Dermis microvascular lymphatic vessel endothelial cell (primary cell): ENCODE measurements at regions not wholly inside any gene's neighbourhood (a gene's known extent, or its start where the extent isn't known, plus 50 kb on each side); places are given as distances from the start of the nearest gene placed in this dataset.
"Not testable (repeated sequence)": the region's sequence is repeated elsewhere in the genome, so short reads cannot be mapped to it uniquely, and the experiment has no call there.

ENCODE experiments used
- DNase-seq, 2 donors: peaks; one replicate each; pipeline versions ENCODE4 v3.0.0 to v3.0.0-alpha.2; 2010; ENCODE audit warnings: low read depth in 2 of 2

DNA sequence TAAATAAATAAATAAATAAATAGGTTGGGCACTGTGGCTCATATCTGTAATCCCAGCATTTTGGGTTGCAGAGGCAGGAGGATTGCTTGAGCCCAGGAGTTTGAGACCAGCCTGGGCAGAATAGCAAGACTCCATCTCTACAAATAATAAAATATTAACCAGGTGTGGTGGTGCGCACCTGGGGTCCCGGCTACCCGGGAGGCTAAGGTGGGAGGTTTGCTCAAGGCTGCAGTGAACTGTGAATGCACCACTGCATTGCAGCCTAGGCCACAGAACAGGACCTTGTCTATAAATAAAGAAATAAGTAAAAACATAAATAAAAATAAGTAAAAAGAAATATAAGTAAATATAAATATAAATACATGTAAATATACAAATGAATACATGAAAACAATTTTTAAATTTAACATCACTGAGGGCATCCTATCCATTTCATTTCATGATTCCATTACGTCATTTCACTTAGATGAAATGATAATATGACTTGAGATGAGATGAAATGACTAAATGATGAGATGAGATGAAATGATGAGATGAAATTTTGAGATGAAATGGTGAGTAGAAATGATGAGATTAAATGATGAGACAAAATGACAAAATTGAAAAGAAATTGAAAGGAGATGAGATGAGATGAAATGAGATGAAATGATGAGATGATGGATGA lies 233.4 kb downstream of the GOLGA6L6 start:
- not testable (repeated sequence) for DNase-seq

DNA sequence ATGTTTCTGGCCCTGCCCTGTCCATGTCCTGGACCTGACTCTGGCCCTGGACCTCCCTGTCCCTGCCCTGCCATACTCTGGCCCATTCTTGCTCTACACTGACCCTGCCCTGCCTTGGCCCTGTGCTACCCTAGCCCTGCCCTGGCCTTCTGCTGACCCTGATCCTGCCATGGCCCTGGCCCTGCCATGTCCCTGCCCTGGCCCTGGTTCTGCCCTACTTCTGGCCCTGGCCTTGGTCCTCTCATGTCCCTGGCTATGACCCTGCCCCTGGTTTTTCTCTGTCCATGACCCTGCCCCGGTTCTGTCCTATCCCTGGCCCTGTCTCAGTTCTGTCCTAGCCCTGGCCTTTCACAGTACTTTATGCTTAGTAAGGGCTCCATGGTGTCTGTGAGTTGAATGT lies 234.5 kb downstream of the GOLGA6L6 start:
- not testable (repeated sequence) for DNase-seq

DNA sequence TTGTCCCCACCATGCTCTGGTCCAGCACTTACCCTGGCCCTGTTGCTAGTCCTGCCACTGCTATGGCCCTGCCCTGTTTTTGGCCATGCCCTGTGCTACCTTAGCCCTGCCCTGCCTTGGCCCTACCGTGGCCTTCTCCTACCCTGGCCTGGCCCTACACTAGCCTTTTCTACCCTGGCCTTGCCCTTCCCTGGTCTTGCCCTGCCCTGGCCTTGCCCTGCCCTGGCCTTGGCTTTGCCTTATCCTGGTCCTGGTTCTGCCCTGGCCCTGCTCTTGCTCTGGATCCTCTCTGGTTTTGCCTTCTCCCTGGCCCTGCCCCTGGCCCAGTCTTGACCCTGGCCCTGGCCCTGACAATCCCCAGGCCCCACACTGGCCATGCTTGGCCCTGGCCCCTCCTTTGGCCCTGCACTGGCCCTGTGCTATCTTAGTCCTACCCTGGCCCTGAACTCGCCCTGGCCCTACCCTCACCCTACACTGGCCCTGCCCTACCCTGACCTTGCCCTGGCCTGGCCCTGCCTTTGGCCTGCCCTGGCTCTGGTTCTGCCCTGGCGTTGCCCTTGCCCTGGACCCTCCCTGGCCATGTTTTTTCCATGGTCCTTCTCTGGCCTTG lies 235.0 kb downstream of the GOLGA6L6 start:
- not testable (repeated sequence) for DNase-seq

DNA sequence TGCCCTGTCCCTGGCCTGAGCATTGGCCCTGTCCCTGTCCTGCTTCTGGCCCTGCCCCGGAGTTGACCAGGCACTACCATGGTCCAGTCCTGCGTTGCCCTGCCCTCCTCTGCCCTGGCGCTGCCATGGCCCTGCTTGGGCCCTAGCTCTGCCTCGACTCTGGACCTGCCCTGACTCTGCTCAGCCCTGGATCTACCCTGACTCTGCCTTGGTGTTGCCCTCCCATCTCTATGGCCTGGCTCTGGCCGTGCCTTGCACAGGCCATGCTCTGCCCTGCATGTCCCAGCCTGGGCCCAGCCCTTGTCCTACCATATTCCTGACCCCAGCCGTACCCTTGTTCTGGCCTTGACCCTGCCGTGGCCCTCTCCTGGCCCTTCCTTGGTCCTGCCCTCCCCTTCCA lies 235.7 kb downstream of the GOLGA6L6 start:
- DNase-seq, result not testable (repeated sequence)

DNA sequence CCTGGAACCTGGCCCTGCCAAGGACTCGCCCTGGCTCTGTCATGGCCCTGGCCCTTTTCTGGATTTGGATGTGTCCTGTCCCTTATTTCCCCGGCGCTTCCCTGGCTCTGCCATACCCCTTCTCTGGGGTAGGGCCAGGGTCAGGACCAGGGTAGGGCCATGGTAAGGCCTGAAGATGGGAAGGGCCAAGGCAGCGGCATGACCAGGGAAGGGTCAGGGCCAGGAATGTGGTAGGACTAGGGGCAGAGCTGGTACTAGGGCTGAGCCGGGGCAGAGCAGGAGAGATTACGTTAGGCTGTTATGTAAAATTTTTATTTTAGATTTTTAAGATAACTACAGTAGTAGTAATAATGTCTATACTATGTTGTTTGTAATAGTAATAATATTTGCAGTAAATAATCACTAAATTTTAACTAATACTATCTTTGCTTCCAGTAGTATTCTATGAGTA lies 236.6 kb downstream of the GOLGA6L6 start:
- DNase-seq, result not testable (repeated sequence)

DNA sequence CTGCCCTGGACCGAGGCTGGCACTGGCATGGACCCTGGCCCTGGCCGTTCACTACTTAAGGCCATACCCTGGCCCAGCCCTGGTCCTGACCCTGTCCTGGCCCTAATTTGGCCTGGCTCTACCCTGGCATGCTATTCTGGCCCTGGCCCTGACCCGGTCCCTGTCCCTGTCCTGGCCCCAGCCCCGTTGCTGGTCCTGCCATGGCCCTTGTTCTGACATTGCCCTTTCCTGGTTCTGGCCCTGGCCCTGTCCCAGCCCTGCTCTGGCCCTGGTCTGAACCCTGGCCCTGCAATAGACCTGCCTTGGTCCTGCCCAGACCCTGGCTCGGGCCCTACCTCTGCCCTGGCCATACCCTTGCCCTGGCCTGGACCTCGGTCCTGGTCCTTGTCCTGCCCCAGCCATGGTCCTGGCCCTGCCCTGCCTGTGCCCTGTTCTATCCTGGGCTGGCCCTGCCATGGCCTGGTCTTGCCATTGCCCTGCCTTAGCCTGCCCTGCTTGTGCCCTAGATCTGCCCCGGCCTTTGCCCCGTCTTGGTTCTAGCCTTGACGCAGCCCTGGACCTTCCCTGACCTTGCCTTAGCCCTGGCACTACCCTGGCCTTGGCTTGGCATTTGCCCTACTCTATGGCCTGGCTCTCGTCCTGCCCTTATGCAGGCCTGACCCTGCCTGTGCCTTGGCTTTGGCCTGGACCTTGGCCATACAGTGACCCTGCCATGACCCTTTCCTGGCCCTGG lies 237.2 kb downstream of the GOLGA6L6 start:
- DNase-seq, result not testable (repeated sequence)

DNA sequence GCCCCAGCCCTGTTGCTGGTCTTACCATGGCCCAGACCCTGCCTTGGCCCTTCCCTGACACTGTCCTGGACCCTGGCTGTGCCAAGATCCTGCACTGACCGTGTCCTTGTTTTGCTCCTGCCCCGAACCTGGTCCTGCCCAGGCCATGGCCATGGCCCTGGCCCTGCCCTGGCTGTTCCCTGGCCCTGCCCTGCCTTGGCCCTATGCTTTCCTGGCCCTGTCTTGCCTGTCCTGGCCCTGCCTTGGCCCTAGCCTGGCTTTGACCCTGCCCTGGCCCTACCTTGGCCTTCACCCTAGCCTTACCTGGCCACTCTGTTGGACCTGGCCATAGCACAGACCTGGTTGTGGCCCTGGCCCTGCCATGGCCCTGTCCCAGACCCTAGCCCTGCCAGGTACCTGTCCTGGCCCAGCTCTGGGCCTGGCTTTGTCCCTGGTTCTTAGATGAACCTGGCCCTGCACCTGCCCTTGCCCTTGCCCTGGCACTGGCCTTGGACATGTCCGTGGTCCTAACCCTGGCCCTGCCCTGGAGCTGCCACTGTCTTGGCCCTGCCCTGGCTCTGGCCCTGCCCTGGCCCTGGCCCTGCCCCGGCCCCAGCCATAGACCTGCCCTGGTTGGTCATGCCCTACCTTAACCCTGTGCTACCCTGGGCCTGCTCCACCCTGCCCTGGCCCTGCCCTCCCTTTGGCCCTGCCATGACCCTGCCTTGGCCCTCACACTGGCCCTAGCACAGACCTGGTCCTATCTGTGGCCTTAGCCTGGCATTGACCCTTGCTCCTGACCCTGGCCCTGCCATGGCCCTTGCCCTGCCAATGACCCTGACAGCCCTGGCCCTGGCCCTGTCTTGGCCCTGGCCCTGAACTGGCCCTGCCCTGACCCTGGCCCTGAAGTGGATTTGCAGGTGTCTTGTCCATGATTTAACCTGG lies 238.1 kb downstream of the GOLGA6L6 start:
- not testable (repeated sequence) for DNase-seq

DNA sequence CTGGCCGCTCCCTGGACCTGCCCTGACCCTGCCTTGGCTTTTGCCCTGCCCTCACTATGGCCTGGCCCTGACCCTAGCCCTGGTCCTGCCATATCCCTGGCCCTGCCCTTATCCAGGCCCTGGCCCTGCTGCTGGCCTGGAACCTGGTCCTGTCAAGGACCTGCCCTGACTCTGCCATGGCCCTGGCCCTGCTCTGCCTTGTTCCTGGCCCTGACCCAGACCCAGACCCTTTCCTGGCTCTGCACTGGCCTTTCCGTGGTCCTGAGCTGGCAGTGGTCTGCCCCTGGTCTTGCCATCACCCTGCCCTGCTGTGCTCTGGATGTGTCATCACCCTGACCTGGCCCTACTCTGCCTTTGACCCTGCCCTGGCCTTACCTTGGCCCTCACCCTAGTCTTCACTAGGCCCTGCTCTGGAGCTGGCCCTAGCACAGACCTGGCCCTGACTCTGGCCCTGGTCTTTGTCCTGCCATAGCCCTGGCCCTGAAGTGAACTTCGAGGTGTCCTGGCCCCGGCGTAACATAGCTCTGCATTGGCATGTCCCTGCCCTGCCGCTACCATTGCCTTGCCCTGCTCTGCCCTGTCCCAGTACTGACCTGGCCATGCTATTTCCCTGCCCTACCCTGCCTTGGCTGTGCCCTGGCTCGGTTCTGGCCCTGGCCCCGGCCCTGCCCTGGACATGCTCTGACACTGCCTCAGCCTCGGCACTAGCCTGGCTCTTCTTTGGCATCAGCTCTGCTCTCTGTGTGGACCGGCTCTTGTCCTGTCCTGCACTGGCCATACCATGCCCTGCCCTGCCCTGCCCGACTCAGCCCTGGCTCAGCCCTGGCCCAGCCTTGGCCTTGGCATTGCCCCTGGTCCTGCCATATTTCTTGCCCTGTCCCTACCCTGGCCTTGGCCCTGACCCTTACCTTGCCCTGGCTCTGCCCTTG lies 239.2 kb downstream of the GOLGA6L6 start:
- DNase-seq, result not testable (repeated sequence)

DNA sequence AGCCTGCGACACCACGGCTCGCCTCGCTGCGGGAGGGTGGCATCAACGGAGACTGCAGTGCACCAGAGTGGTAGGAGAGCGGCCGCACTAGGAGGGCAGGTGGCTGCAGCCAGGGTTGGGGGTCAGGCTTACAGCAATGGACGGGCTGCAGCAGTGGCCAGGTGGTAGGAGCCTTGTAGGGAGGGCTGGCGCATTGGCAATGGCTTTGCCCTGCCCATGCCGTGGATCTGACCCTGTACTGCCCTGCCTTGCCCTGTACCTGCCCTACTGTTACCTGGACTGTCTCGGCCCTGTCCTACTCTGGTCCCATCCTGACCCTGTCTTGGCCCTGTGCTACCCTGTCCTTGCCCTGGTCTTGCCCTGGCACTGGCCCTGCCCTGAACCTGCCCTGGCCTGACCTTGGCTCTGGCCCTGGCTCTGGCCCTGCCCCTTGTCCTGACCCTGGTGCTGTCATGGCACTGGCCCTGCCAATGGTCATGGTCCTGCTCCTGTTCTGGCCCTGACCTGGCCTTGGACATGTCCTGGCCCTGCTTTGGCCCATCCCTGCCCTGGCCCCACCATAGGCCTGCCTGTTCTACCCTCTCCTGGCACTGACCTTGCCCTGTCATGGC lies 240.0 kb downstream of the GOLGA6L6 start:
- not testable (repeated sequence) for DNase-seq

DNA sequence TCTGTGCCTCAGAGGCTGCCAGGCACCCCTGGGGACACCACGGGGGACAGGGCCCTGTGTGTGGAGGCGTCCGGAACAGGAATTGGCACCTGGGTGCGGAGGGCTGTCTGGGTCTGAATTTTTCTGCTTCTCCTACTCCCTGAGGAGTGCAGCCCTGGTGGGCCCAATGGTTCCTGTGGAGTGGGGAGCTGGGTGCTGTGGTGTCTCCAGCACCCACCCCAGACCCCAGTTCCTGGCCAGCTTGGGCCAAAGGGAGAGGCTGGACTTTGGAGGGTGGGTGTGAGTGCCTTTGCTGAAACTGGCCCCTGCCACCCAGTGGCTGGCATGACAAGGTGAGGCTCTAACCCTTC lies 240.6 kb downstream of the GOLGA6L6 start:
- DNase-seq, result not testable (repeated sequence)

DNA sequence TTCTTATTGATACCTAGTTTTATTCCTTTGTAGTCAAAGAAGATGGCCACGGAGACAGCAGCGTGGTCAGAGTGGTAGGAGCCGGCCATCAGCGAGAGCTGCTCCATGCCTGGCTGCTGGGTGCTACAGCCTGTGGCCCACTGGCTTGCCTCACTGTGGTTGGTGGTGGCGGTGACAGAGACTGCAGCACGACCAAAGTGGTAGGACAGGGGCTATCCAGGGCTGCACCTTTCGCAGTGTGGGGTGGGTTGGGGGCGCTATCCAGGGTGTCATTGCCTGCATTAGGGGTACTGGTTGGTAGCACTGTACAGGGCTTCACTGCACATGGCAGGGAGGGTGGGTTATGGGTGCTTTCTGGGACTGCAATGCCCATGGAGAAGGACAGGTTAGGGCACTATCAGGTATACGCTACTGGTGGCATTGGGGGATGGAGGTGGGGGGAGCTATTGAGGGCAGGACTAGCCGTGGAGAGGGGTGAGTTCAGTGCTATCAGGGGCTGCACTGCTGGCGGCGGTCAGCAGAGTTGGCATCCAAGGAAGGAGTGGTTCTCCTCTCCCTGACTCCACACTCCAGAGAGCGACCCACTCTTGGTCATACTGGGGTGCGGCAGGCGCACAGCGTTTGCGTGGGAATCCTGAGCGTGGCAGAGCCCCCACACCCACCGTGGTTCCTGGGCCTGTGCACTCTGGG lies 241.1 kb downstream of the GOLGA6L6 start:
- not testable (repeated sequence) for DNase-seq

DNA sequence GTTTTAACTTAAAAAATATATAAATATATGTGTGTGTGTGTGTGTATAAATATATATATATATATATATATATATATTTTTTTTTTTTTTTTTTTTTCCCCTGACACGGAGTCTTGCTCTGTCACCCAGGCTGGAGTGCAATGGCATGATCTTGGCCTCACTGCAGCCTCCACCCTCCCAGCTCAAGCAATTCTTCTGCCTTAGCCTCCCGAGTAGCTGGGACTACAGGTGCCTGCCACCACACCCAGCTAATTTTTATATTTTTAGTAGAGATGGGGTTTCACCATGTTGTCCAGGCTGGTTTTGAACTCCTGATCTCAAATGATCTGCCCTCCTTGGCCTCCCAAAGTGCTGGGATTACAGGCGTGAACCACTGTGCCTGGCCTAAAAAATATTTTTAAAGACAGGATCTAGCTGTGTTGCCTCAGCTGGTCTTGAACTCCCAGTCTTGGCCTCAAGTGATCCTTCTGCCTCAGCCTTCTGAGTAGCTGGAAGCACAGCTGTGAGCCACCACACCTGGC lies 243.9 kb downstream of the GOLGA6L6 start:
- not testable (repeated sequence) for DNase-seq

DNA sequence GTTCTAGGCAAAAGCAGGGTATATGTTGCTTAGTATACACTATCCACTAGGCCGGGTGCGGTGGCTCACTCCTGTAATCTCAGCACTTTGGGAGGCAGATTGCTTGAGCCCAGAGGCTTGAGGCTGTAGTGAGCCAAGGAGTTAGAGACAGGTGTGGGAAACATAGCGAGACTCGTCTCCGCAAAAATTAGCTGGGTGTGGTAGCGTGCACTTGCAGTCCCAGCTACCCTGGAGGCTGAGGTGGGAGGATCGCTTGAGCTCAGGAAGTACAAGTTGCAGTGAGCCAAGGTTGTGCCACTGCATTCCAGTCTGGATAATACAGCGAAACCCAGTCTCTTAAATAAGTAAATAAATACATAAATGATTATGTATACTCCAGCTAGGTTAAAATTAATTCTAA lies 245.3 kb downstream of the GOLGA6L6 start:
- DNase-seq, result not testable (repeated sequence)

DNA sequence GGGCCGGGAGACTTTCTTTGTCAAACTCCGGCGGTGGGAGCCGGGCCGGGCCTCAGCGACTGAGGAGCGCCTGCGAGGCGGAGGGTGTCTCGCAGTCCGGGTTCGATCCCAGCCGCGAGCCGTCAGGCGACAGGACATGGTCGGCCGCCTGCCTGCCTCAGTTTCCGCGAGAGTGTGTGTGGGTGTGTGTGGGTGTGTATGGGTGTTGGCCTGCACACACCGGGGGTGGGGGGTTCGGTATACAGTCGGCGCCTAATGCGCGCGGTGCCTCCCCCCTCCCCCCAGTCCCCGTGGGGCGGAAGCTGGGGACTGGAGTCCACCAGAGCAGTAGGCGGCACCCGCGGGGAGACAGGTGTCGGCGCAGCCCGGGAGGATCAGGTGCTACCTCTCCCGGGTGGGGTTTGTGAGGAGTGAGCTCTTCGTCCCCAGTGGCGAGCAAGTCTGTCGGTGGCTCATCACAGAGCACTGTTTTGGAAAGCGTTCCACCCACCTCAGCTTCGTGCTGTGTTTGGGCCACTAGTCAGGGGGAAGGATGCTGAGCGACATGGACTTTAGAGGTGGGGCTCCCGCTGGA lies 246.3 kb downstream of the GOLGA6L6 start:
- no peak for DNase-seq

DNA sequence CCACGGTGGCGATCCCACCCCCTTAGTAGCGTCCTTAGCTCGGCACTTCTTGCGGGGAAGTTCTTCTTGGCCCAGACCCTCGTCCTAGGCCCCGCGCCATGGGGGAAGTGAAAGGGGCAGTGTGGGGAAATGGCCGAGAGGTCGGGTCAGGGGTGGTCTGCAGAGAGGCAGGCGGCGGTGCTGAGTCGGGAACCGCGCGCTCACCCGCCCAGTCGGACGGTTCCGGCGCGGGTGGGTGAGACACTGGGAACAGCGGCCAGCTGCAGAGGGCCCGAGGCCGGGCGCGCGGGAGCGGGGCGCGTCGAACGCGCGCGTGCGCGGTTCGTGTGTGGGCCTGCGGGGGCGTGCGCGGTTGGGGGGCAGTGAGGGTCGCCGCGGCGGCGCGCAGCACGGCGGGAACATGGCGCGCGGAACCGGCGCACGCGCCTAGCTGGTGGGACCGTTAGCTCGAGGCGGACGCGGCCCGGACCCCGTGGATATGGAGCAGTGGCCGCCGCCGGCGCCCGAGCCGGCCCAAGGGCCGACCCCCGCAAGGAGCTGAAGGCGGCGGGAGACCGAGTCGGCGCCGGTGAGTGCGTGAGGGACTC lies 246.9 kb downstream of the GOLGA6L6 start:
- no peak for DNase-seq

DNA sequence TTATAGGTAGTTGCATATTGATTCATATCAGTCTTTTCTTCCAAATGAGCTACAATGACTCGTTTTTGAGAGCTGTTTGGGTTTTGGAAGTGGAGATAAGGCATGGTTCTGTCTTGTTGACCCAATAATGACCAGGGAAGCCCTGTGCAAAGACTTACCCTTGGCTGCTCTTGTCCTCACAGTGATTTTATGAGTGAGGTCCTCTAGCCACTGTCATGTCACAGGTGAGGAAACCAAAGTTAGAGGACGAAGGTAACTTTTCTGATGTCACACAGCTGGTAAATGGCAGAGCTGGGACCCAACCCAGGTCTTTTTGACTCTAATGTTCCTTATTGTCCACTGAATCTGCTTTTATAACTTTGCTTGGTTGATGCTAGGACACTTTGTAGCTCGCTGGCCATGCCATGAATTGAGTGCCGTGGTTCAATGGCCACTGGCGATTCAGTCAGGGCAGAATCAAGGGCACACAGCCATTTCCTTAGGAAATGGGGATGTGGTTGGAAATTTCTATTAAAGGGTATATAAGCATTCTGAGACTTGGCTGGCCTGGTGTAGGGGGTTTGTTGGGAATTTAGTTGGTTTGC lies 249.1 kb downstream of the GOLGA6L6 start:
- not testable (repeated sequence) for DNase-seq

DNA sequence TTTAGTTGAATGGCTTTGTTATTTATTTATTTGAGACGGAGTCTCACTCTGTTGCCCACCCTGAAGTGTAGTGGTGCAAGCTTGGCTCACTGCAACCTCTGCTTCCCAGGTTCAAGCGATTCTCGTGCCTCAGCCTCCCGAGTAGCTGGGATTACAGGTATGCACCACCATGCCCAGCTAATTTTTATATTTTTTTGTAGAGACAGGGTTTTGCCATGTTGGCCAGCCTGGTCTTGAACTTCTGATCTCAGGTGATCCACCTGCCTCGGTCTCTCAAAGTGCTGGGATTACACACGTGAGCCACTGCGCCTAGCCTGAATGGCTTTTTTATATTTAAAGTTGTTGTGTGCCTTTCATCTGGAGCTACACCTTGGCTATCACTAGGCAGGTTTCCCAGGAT lies 250.0 kb downstream of the GOLGA6L6 start:
- DNase-seq, result not testable (repeated sequence)

DNA sequence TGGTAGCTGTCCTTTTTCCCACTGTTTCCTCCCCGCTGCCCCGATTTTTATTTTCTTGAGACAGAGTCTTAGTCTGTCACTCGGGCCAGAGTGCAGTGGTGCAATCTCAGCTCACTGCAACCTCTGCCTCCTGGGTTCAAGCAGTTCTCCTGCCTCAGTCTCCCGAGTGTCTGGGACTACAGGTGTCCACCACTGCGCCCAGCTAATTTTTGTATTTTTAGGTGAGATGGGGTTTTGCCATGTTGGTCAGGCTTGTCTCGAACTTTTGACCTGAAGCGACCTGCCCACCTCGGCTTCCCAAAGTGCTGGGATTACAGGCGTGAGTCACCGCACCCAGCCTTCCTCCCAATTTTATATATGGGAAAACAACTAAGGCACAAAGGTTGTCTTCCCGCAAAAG lies 251.0 kb downstream of the GOLGA6L6 start:
- not testable (repeated sequence) for DNase-seq
